ENCODE measurements at regions not wholly inside any gene's neighbourhood (a gene's known extent, or its start where the extent isn't known, plus 50 kb on each side); places are given as distances from the start of the nearest gene placed in this dataset.

GRCh38 chr12:11565752-11566151 lies 83.7 kb upstream of the ETV6 start:
- DNase-seq (ENCODE audit: low read depth in 1 of 2, low spot score in 1 of 2) = no peak

GRCh38 chr12:11568155-11568761 lies 81.2 kb upstream of the ETV6 start:
- no peak for DNase-seq (ENCODE audit: low read depth in 1 of 2, low spot score in 1 of 2)

DNA sequence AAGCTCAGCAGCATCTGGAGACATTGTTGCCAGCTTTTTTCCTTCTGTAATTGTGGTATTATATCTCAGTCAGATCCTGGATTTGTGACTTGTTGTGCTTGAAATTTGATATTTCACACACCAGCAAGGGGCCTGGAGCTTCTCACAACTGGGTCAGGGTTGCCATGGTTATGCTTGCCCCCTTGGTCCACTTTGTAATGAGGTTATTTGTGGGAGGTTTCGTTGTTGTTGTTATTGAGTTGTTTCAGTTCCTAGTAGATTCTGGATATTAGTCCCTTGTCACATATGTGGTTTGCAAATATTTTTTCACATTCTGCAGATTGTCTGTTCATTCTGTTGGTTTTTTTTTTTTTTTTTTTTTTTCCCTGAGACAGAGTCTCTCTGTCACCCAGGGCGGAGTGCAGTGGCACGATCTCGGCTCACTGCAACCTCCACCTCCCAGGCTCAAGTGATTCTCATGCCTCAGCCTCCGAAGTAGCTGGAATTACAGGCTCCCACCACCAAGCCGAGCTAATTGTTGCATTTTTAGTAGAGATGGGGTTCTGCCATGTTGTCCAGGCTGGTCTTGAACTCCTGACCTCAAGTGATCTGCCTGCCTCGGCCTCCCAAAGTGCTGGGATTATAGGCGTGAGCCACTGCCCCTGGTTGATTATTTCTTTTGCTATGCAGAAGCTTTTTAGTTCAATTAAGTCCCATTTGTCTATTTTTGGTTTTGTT lies 80.6 kb upstream of the ETV6 start:
- DNase-seq (ENCODE audit: low read depth in 1 of 2, low spot score in 1 of 2) = no peak

DNA sequence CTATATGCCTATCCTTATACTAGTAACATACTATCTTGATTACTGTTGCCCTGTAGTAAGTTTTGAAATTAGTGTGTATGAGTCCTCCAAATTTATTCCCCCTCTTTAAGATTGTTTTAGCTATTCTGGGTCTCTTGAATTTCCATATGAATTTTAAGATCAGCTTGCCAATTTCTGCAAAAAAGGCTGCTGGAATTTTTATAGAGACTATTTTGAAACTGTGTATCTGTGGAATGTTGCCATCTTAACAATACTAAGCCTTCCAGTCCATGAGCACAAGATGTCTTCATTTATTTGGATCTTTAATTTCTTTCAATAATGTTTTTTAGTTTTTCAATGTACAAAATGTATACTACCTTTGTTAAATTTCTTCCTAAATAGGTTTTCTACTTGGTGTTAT lies 79.8 kb upstream of the ETV6 start:
- no peak for DNase-seq (ENCODE audit: low read depth in 1 of 2, low spot score in 1 of 2)

DNA sequence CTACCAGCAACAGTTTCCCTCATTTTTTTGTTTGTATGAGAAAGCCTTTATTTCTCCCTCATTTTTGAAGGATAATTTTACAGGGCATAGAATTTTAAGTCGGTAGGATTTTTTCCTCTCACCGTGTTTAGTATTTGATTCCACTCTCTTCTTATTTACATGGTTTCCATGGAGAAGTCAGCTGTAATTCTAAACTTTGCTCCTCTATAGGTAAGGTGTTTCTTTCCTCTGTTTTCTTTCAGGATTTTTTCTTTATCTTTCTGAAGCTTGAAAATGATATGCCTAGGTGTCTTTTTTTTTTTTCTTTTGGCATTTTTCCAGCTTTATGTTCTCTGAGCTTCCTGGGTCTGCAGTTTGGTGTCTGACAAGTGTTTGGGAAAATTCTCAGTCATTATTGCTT lies 75.6 kb upstream of the ETV6 start:
- DNase-seq (ENCODE audit: low read depth in 1 of 2, low spot score in 1 of 2) = no peak

DNA sequence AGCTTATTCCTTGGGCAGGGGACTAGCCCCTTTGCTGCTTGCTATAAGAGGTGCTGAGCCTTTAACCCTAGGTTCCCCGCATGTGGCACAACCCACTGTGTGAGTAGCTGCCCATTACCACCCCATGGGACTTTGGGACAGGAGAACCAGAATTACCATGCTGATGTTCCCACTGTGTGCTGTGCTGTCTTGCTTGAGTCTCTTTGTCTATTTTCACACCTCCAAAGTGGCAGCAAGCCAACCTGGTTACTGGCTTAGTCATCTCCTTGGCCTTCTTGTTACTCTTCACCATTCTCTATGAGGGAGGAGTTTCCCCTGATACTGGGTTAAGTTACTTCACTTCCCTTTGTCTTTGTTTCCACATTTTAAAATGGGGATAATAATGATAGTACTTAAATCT lies 73.4 kb upstream of the ETV6 start:
- DNase-seq (ENCODE audit: low read depth in 1 of 2, low spot score in 1 of 2) = no peak

DNA sequence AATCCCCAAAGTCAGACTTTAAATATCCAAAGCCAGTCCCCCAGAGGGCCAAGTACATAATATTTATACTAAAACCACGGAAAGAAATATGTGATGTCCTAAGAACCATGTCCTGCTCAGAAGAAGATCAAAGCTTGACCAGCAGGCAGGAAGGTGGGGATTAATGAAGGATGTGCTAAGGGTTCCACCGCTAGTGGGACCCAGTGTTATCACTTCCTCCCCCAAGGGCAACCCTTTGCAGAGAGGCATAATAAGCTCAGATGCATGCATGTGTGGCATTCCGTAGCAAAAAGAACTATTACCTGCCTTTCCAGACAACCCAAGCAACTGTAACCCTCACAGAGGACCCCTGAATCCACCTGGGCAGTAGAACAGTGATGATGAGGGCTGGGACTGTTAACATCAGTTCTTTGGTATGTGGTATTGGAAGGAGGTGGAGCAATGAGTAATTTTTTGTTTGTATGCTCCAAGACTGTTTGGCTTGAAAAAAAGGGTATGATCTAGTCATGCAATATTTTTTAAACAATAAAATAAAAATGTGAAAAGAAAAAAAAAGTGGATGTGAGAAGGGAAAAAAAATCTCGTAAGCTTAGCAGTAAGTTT lies 71.7 kb upstream of the ETV6 start:
- DNase-seq (ENCODE audit: low read depth in 1 of 2, low spot score in 1 of 2) = no peak

GRCh38 chr12:11578461-11578993 lies 70.9 kb upstream of the ETV6 start:
- no peak for DNase-seq (ENCODE audit: low read depth in 1 of 2, low spot score in 1 of 2)

DNA sequence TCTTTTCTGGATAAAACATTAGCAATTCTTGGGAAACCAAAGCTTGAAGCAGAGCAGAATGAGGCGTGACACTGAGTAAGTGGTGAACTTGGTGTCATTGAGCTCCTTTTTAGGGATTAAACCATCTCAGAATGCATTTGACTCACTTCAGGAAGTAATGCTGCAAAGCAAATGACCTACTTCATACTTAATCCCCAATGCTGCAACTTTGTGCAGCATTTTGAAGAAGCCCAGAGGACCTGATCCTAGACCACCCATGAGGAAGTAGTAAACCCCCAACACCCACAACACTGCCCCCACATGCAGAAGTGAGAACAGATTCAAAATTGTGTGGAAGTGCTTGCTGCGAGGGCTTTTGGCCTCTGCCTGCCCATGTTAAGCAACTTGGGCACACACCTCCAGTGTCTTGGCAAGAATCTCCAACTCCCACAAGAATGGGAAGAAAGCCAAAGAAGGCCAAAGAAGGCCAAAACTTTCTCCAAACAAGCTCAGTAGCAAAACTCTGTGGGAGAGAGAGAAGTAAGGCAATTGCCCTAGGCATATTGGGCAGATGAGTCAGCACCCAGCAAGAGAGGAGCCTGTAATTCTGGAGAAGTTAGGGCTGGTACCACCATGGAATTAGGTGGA lies 69.2 kb upstream of the ETV6 start:
- DNase-seq (ENCODE audit: low read depth in 1 of 2, low spot score in 1 of 2) = no peak

DNA sequence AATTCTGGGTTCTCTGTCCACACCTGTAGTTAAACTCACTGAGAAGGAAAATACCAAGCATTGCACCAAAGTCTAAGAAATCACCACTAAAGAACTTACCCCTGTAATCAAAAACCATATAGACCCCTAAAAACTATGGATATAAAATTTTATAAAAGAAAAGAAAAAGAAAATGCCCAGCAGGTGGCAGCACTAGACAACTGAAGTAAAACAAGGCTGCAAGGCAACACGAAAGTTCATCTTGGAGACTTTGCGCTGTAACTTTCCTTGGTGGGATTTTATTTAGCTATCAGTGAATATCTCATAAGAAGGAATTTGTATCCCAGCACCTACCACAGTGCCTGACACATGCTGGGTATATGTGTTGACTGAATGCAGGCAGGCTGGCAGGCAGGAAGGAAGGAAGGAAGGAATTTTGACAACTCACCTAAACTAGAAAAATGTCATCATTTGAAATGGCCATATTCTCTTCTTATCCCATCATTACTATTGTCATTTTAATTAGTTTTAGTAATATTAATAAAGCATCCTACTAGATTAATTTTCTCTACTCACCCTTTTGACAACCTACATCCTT lies 68.2 kb upstream of the ETV6 start:
- peak; percentile 21 to 37 for DNase-seq (ENCODE audit: low read depth in 1 of 2, low spot score in 1 of 2)

DNA sequence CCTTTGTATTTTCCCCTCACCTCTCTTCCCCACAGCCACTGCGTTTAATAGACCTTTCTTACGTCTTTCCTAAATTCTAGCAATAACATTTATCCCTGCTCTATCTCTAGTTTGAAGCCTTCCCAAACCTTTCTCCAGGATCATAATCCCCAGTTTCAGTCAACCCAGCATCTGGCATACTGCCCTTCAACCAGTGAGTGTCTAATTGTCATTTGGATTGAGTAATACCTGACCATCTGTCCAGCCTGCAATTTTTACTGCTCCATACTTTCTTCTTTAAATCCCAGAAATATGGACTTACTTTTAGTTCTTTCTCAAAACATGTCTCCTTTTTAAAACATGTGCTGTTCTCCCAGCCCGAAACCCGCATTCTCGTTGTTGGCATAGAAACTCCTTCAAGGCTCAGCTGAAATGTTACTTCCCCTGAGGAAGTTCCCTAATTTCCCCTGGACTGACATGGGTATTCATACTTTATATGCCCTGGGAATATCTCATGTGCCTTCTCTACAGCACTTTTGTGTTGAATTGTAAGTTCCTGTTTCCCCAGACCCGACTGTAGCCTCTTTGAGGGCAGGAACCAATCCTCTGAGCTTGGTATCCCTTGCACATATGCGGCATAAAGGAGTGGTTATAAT lies 65.1 kb upstream of the ETV6 start:
- DNase-seq (ENCODE audit: low read depth in 1 of 2, low spot score in 1 of 2) = no peak

DNA sequence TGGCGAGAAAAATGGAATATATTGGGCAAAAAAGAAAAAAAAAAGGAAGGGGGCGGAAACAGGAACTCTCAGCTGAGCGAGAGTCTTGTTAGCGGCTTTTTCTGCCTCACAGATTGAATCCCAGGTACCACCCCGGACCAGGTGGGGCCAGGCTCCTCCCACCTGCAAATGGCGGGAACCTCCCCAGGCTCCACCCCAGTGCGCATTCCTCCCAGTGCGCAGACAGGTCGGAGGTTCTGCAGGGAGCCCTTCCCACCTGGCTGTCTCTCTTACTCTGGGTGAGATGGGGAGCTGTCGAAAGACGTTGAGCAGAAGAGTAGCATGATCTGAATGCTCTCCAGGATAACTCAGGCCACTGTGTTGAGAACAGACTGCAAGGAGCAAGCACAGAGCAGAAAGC lies 57.0 kb upstream of the ETV6 start:
- no peak for DNase-seq (ENCODE audit: low read depth in 1 of 2, low spot score in 1 of 2)

DNA sequence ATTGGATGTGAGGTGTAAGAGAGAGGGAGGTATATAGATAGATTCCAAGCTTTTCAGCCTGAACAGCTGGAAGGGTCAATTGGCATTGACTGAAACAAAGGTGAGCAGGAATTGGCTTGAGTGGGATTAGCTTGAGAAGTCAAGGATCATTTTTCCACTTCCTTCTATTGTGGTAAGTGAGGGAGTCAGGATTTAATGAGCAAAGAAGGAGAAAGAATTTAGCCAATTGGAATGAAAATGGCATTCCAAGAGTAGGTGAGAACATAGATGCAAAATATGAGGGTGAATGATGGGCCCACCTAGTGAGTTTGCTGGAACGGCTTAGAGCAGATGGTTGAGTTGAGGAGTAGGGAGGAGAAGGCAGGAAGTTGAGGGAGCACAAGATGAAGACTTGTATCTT lies 56.5 kb upstream of the ETV6 start:
- DNase-seq (ENCODE audit: low read depth in 1 of 2, low spot score in 1 of 2) = no peak

DNA sequence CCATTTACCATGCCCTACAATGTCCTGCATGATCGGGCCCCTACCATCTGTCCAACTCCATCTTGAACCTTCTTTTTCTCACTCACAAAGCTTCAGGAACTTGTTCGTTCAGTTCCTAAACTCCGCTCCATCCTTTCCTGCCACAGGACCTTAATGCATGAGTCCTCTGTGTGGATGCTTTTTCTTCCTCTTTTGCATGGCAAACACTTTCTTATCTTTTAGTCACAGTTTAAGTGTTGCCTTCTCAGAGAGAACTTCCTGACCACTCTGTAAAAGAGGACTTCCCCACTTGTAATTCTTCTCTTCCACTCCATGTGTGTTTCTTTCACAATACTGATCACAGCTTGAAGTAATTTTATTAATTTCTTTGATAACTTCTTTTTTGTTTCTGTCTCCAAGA lies 54.4 kb upstream of the ETV6 start:
- DNase-seq (ENCODE audit: low read depth in 1 of 2, low spot score in 1 of 2) = no peak

DNA sequence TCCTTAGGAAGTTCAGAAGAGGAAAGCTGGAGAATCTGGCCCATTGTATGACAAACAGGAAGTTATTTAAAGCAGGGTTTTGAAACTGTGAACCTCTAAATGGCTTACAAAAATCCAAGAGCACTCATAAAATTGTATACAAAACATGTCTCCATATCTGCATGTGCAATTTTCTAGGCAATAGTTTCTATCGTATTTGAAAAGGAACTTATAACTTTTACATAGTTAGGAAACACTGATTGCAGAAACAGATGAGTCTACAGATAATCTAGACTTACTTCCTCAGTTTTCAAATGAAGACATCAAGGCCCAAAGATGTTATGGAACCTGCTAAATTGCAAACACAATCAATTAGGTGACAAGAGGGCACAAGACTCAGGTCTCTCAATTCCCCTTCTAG lies 53.3 kb upstream of the ETV6 start:
- no peak for DNase-seq (ENCODE audit: low read depth in 1 of 2, low spot score in 1 of 2)

DNA sequence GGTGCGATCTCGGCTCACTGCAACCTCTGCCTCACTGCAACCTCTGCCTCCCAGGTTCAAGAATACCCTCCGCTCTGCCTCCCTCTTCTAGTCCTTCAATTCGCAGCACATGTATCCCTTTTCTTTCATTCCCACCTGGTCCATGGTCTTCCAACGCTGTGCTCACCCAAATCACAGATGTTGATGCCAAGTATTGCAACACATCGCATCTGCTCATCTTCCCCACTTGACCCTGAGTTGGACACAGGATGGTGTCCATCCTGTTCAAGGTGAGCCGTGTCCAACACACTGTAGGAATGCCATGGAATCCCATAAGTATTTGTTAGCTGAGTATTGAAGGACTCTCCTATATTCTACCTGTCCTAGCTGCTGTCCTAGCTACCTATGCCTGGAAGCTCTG lies 50.6 kb upstream of the ETV6 start:
- no peak for DNase-seq (ENCODE audit: low read depth in 1 of 2, low spot score in 1 of 2)
